ENCODE measurements at regions not wholly inside any gene's neighbourhood (a gene's known extent, or its start where the extent isn't known, plus 50 kb on each side); places are given as distances from the start of the nearest gene placed in this dataset.
"Not testable (repeated sequence)": the region's sequence is repeated elsewhere in the genome, so short reads cannot be mapped to it uniquely, and the experiment has no call there.

- TF ChIP-seq CTCF (IDR thresholded peaks at IDR 0.05) (no peak), POLR2A (IDR thresholded peaks at IDR 0.05) (no peak)
- 65 to 71% methylated on average over 1 of the region's 1 CpG for WGBS, 2 donors
- intact Hi-C loops (cut with DNase I; ENCODE audit: low total_unique reads), result no loop called here
- no peak for DNase-seq (ENCODE audit: low spot score in 2 of 2)
- H3K4me3 ChIP-seq (ENCODE audit: low read depth, poor library complexity, severe bottlenecking), result no peak overlapping the region
Observed at GRCh38 chr12:67783393-67783792, 134.8 kb downstream of the DYRK2 start.

GRCh38 chr12:67784831-67785230 is 136.3 kb downstream of the DYRK2 start:
- TF ChIP-seq CTCF (IDR thresholded peaks at IDR 0.05), result no peak
- no peak for TF ChIP-seq POLR2A (IDR thresholded peaks at IDR 0.05)
- no peak for DNase-seq (ENCODE audit: low spot score in 2 of 2)
- 78 to 82% methylated on average over 3 of the region's 3 CpGs for WGBS, 2 donors
- intact Hi-C loops (cut with DNase I; ENCODE audit: low total_unique reads), result no loop called here
- H3K4me3 ChIP-seq (ENCODE audit: low read depth, poor library complexity, severe bottlenecking), result no peak overlapping the region

GRCh38 chr12:67786086-67786485 is 137.5 kb downstream of the DYRK2 start:
- TF ChIP-seq CTCF (IDR thresholded peaks at IDR 0.05), result no peak
- no peak for TF ChIP-seq POLR2A (IDR thresholded peaks at IDR 0.05)
- intact Hi-C loops (cut with DNase I; ENCODE audit: low total_unique reads), result no loop called here
- 87 to 91% methylated on average over 3 of the region's 3 CpGs for WGBS, 2 donors
- H3K4me3 ChIP-seq (ENCODE audit: low read depth, poor library complexity, severe bottlenecking), result no peak overlapping the region
- DNase-seq (ENCODE audit: low spot score in 2 of 2), result no peak

GRCh38 chr12:67788118-67788517 is 139.6 kb downstream of the DYRK2 start:
- no peak for DNase-seq (ENCODE audit: low spot score in 2 of 2)
- TF ChIP-seq CTCF (IDR thresholded peaks at IDR 0.05) (no peak), POLR2A (IDR thresholded peaks at IDR 0.05) (no peak)
- no peak overlapping the region for H3K4me3 ChIP-seq (ENCODE audit: low read depth, poor library complexity, severe bottlenecking)
- 58 to 63% methylated on average over 5 of the region's 5 CpGs for WGBS, 2 donors
- intact Hi-C loops (cut with DNase I; ENCODE audit: low total_unique reads), result no loop called here

- no peak overlapping the region for H3K4me3 ChIP-seq (ENCODE audit: low read depth, poor library complexity, severe bottlenecking)
- DNase-seq (ENCODE audit: low spot score in 2 of 2), result no peak
- TF ChIP-seq POLR2A (IDR thresholded peaks at IDR 0.05) (no peak), CTCF (IDR thresholded peaks at IDR 0.05) (no peak)
- intact Hi-C loops (cut with DNase I; ENCODE audit: low total_unique reads), result no loop called here
Observed at GRCh38 chr12:67789266-67789665, 140.7 kb downstream of the DYRK2 start.

GRCh38 chr12:67790660-67791059 is 142.1 kb downstream of the DYRK2 start:
- H3K4me3 ChIP-seq (ENCODE audit: low read depth, poor library complexity, severe bottlenecking), result no peak overlapping the region
- no peak for DNase-seq (ENCODE audit: low spot score in 2 of 2)
- intact Hi-C loops (cut with DNase I; ENCODE audit: low total_unique reads), result no loop called here
- 83 to 97% methylated on average over 2 of the region's 2 CpGs for WGBS, 2 donors
- TF ChIP-seq POLR2A (IDR thresholded peaks at IDR 0.05), result no peak
- no peak for TF ChIP-seq CTCF (IDR thresholded peaks at IDR 0.05)

- intact Hi-C loops (cut with DNase I; ENCODE audit: low total_unique reads); DNase-seq (ENCODE audit: low spot score in 2 of 2); H3K4me3 ChIP-seq (ENCODE audit: low read depth, poor library complexity, severe bottlenecking): not testable (repeated sequence)
- WGBS, 2 donors, result 92 to 96% methylated on average over 3 of the region's 3 CpGs
Observed at GRCh38 chr12:67791362-67791761, 142.8 kb downstream of the DYRK2 start.
